SKM-1 treated with dmso at 0.1 percent for 144 hours (cell line): ENCODE measurements at regions not wholly inside any gene's neighbourhood (a gene's known extent, or its start where the extent isn't known, plus 50 kb on each side); places are given as distances from the start of the nearest gene placed in this dataset.

Source experiments
- DNase-seq: peaks from one replicate; lab custom pipeline; 2025; ENCODE audit not compliant: unreplicated experiment; lab: John Stamatoyannopoulos, UW

- DNase-seq = no peak
Measured at GRCh38 chr3:192079098-192079497, 618.1 kb downstream of the PYDC2 start.

GRCh38 chr3:192080336-192080735, 619.4 kb downstream of the PYDC2 start:
- DNase-seq = no peak

- no peak for DNase-seq
Measured at GRCh38 chr3:192082730-192083660, 622.0 kb downstream of the PYDC2 start.
